IPS-11a (cell line): ENCODE measurements at regions not wholly inside any gene's neighbourhood (a gene's known extent, or its start where the extent isn't known, plus 50 kb on each side); places are given as distances from the start of the nearest gene placed in this dataset.
"Not testable (repeated sequence)": the region's sequence is repeated elsewhere in the genome, so short reads cannot be mapped to it uniquely, and the experiment has no call there.

Experiments
- H3K4me3 ChIP-seq: one replicate; pipeline ENCODE4 v1.5.1; 2013; ENCODE audit warnings: low read depth, low read length, control low read depth

DNA sequence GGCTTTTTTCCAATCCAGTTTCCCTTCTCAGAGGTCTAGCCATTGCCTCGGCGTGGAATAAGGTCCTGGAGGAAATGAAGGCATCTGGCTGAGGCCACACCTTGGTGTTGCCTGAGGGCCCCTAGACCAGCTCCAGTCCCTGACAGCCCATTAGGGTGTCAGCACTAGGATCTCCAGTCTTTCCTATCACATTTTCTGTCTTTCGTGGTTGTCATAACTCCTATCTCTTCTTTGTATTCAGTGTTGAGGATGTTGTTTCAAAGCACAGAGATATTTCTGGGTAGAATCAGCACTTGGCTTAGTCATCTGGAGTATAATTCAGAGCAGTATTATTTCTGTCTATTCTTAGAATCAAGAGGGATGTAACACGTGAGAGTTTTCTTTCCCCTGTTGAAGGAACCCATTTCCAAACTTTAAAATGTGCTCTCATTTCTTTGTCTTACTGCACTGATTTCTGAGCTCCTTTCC lies 844.3 kb downstream of the KCNT2 start:
- H3K4me3 ChIP-seq: no peak overlapping the region

DNA sequence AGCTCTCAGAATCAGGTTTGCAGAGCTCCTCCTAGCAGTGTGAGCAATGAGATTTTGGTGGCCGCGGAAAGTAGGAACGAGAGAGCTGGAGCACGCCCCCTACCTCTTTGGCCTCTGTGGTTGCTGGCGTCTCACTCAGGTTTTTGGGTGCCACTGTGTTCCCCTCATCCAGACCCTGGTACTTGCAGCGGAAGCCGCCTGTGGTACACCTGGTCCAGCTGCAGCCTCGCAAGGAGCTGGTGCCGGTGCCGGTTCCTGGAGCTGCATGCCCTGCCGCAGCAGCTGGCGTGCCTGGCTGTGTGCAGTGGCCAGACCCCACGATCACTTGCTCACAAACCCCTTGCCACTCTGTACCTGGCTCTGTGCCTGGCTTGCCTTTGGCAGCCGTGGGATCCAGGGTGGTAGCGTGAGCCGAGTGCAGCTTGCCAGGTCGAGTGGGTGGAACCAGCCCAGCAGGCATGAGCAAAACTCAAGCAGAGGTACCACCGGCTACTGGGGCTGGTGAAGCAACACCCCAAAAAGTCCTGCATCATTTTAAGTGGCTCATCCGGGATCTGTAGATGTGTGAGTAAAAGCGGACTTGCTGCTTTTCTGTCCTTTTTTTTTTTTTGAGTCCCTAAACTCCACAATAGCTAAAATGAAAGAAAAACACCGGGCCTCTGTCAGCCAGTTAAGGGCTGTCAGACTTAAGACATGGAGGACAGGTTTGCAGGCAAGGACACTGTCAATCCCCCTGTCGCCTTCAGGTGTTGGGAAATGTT lies 844.9 kb downstream of the KCNT2 start:
- no peak overlapping the region for H3K4me3 ChIP-seq

DNA sequence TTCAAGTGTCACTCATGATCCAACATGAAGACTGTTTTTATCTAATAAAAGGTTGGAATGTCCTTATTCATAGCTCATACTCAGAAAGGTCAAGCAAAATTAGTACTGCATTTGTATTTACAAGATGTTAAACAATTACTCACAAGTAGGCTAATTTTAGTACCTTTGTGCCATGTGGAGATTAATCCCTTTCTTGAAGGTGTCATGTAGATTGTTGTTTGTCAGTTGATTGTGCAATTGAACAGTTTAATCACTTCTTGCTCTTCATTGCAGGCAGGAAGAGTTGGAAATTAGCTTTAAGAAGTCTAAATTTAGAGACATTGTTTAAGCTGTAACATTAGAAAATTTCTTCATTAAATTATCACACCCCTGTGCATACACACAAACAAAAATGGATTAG lies 847.1 kb downstream of the KCNT2 start:
- H3K4me3 ChIP-seq: no peak overlapping the region

DNA sequence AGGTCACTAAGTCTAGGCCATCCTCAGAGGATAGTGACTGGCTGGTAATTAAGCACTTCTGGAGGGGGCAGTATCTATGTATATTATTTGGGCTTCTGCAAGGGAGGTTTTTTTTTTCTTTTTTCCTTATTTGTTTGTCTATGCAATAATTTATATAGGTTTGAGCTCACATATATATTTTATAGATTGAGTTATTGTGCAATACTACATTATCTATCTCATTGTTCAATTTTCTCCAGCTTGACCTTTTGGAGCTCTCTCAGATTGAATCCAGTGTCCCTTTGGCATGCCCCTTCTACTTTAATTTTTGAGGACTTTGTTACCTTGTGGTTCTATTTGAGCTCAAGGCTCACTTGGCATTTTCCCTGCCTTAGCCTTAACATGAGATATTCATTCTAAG lies 852.1 kb downstream of the KCNT2 start:
- H3K4me3 ChIP-seq: no peak overlapping the region

- H3K4me3 ChIP-seq: no peak overlapping the region
These were observed 853.4 kb downstream of the KCNT2 start for GRCh38 chr1:195754874-195755273.

GRCh38 chr1:195754303-195754702 lies 853.9 kb downstream of the KCNT2 start:
- no peak overlapping the region for H3K4me3 ChIP-seq

- H3K4me3 ChIP-seq: no peak overlapping the region
These were observed 859.3 kb downstream of the KCNT2 start for GRCh38 chr1:195748969-195749368.

GRCh38 chr1:195745189-195746010 lies 862.8 kb downstream of the KCNT2 start:
- H3K4me3 ChIP-seq: no peak overlapping the region

DNA sequence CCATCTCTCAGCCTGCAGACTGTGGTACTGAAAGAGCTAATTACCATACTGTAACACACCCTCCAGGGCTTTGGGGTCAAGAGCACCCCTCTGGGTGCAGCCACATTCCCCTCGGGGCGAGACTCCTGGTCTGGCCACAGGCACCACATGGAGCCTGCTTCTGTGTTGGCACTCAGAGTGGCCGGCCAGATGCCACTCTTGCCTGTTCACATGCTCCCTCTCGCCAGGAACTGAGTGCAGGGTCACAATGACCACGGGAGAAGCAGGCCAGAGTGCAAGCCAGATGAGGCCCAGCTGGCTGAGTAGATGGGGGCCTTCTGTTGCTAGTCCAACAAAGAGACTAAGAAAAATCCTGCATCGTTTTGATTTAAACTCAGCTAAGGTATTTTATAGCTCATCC lies 864.0 kb downstream of the KCNT2 start:
- no peak overlapping the region for H3K4me3 ChIP-seq

GRCh38 chr1:195740862-195741261 lies 867.4 kb downstream of the KCNT2 start:
- no peak overlapping the region for H3K4me3 ChIP-seq

GRCh38 chr1:195738966-195739650 lies 869.1 kb downstream of the KCNT2 start:
- H3K4me3 ChIP-seq: no peak overlapping the region

DNA sequence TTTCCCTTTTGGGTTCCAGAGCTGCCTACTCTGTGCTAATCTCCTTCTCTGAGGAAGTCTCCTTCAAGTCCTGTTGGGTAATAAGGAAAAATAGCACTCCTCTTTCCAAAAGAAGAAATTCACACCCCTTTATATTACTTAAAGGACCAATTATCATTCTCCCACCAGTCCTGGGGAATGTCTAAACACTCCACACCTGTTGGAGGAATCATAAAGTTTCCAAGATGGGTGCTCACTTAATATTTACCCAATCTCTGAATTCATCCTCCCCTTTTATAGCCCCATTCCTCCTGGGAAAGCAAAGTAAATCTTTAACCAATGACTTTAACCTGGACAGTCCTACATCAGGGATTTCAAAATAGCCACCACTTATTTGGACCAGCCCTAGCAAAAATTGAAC lies 873.1 kb downstream of the KCNT2 start:
- no peak overlapping the region for H3K4me3 ChIP-seq

- no peak overlapping the region for H3K4me3 ChIP-seq
These were observed 874.4 kb downstream of the KCNT2 start for GRCh38 chr1:195733826-195734225.

DNA sequence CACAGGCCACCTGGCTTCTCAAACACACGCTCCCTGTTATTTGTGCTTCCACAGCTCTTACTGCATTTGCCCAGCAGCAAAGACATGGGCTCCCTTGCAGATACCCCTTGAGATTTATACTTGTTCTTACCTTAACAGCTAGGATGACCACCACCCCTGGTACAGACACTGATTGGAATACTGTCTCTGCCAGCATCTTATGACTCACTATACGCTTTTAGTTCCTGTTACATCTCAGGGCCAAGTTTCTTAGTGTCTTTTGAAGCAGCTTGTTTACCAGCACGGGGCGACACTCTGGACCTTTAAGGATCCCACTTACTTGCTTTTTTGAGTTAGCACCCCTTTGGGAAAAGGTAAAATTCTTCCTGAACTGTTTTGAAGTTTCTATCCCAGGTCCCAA lies 874.8 kb downstream of the KCNT2 start:
- no peak overlapping the region for H3K4me3 ChIP-seq

DNA sequence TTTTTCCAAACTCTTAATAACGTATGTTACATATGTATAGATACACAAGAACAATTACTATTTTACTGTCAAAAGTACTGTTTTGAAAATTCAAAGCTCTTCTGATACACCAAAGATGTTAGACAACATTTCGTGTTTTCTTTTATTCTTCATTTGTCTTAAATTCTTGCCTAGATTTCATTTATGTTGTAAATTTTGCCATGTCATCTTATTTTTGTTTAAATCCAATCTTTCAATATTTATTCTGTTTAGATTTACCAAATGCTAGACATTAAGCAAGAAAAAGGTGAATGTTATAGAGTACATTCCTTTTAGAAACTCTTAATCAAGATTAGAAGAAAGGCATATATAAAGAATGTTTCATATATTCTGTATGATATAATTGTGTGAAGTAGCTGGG lies 876.9 kb downstream of the KCNT2 start:
- H3K4me3 ChIP-seq: no peak overlapping the region

DNA sequence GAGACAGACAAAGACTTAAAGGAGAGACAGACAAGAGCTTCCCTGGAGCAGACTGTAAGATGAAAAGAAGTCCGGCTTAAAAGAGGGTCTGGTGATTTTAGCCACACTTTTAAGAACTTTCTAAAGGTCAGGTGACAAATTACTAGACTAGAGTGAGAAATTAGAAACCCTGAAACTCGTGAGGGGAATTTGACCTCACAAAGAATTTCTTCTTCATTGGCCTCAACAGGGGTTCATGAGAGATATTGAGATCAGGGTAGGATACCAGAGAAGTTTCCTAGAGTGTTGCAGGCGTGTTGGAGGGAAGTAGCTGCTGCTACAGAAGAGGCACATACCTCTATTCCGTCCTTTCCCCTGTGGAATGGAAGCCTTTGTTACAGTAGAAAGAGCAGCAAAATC lies 884.4 kb downstream of the KCNT2 start:
- H3K4me3 ChIP-seq: no peak overlapping the region

- not testable (repeated sequence) for H3K4me3 ChIP-seq
These were observed 885.1 kb downstream of the KCNT2 start for GRCh38 chr1:195722852-195723795.

DNA sequence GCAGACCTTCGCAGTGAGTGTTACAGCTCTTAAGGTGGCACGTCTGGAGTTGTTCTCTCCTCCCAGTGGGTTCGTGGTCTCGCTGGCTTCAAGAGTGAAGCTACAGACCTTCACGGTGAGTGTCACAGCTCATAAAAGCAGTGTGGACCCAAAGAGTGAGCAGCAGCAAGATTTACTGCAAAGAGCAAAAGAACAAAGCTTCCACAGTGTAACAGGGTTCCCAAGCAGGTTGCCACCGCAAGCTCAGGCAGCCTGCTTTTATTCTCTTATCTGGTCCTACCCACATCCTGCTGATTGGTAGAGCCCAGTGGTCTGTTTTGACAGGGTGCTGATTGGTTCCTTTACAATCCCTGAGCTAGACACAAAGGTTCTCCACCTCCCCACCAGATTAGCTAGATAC lies 886.1 kb downstream of the KCNT2 start:
- not testable (repeated sequence) for H3K4me3 ChIP-seq

DNA sequence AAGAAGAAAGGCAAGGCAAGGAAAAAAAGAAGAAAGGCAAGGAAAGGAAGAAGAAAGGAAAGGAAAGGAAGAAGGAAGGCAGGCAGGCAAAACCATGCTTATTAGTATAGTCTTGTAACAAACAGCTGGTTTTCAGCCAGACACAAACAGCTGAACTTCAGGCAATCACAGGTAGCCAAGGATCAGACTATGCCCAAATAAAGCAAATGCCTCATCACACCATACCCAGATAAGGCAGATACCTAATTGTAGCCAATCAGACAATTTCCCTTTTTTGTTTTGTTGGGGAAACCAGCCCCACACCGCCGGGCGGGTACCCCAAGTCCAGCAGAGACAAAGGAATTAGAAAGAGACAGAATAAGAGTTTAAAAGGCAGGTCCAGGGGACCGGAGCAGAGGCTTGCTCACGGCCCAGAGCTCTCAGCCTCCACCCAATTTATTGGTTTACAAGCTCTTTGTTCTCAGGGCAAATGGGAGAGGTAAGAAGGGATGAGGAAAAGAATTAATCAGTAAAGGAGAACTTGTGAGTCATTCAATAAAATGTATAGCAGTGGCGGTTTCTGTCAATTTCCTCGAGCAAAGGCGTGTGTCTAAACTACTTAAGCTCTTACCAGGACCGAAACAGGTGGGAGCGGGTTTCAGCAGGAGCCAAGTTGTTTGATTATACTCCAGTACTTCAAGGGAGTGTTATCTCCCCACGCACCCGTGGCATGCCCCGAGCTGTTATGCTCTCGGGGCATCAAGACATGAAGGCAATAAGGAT lies 886.8 kb downstream of the KCNT2 start:
- no peak overlapping the region for H3K4me3 ChIP-seq

DNA sequence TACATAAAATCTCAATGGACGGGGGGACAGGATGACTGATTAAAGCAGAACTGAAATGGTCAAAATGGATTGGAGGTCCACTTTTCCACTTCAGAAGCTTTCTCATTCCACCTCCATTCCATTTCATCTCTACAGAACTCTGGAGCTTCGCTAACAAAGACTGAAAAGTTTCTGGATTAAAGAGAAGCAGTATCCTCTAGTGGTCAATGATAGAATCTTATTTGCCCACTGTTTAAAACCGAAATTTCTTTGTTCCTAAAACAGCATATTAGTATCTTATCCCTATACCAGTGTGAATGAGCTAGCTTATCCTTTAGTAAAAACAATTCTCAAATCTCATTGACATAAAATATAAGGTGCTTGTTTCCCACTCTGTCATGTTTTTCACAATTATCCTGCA lies 890.6 kb downstream of the KCNT2 start:
- H3K4me3 ChIP-seq: no peak overlapping the region
